Panc1 (cell line): ENCODE measurements at regions not wholly inside any gene's neighbourhood (a gene's known extent, or its start where the extent isn't known, plus 50 kb on each side); places are given as distances from the start of the nearest gene placed in this dataset.

Experiments used
- ATAC-seq: fragments of 200-7000 bp; cut with Tn5 transposase; 2 replicates; pipeline ENCODE4 v1.9.1; 2020; ENCODE audit warnings: mild to moderate bottlenecking, moderate library complexity
- BruUV-seq: library from RNA; stranded (reverse); fragments of 400-500 nt; replicated peaks from 2 replicates; lab custom pipeline; 2021; lab: Mats Ljungman, UMichigan
- CTCF ChIA-PET: fragments of 300-600 bp; sonication (Branson Sonifier 250); formaldehyde crosslinking; loops from one replicate; lab custom pipeline; 2022; ENCODE audit warnings: antibody characterized with exemption; lab: Charles Lee
- POLR2A ChIA-PET: fragments of 300-600 bp; sonication (Branson Sonifier 250); formaldehyde crosslinking; loops from one replicate; lab custom pipeline; 2022; ENCODE audit warnings: antibody characterized with exemption; lab: Charles Lee
- DNase-seq: peaks from one replicate; pipeline ENCODE4 v3.0.0-alpha.2; 2010; ENCODE audit warnings: low read depth, low spot score
- H3K27ac ChIP-seq: 2 replicates; pipeline ENCODE4 v1.5.1; 2011; ENCODE audit warnings: mild to moderate bottlenecking, low read length, inconsistent platforms
- H3K27me3 ChIP-seq: fragments of 200-500 bp; sonication (Bioruptor generic); 2 replicates; pipeline ENCODE4 v1.6.0; 2014; ENCODE audit warnings: low read length, inconsistent platforms; ENCODE audit not compliant: control insufficient read depth, insufficient read depth
- H3K36me3 ChIP-seq: fragments of 200-500 bp; sonication (Bioruptor generic); 2 replicates; pipeline ENCODE4 v1.5.1; 2014; ENCODE audit warnings: inconsistent platforms, mild to moderate bottlenecking, low read length, moderate library complexity; ENCODE audit not compliant: control insufficient read depth, insufficient read depth
- H3K4me1 ChIP-seq: 2 replicates; pipeline ENCODE4 v1.5.1; 2011; ENCODE audit warnings: inconsistent platforms, mild to moderate bottlenecking, low read length, moderate library complexity; ENCODE audit not compliant: control insufficient read depth, insufficient read depth
- H3K4me3 ChIP-seq, 2 experiments: 2 replicates each; pipeline ENCODE4 v1.5.1; 2011 to 2012; ENCODE audit warnings: low read depth in 2 of 2, low read length in 2 of 2, mild to moderate bottlenecking in 2 of 2, inconsistent platforms in 1 of 2, moderate library complexity in 1 of 2
- H3K9me3 ChIP-seq: fragments of 200-500 bp; sonication (Bioruptor generic); 2 replicates; pipeline ENCODE4 v1.5.1; 2014; ENCODE audit warnings: low read depth, mild to moderate bottlenecking, inconsistent platforms, low read length, moderate library complexity; ENCODE audit not compliant: control insufficient read depth, insufficient read depth
- POLR2AphosphoS5 ChIP-seq: IDR thresholded peaks from 2 replicates; pipeline ENCODE4 v1.6.1; 2012; ENCODE audit warnings: mild to moderate bottlenecking, low read depth, low read length, moderate library complexity
- SIN3A ChIP-seq: IDR thresholded peaks from 2 replicates; pipeline ENCODE4 v1.6.1; 2012; ENCODE audit warnings: low read depth, mild to moderate bottlenecking, low read length, moderate library complexity, borderline replicate concordance; ENCODE audit not compliant: insufficient read depth
- TCF7L2 ChIP-seq: IDR thresholded peaks from 2 replicates; pipeline ENCODE4 v1.6.1; 2011; ENCODE audit warnings: mild to moderate bottlenecking, low read depth, low read length, inconsistent platforms
- in situ Hi-C: cut with HindIII; loops from 2 replicates; pipeline ENCODE4 v1.10.0; 2016; ENCODE audit warnings: low sequenced_read_pairs, low pct_unique_long_range_greater_than_20kb
- intact Hi-C: fragments of 100-400 bp; cut with micrococcal nuclease; formaldehyde crosslinking; loops from one replicate; pipeline ENCODE4 v1.10.0; 2022; ENCODE audit not compliant: unreplicated experiment
- TF ChIP-seq, protein P1 (sequence below), 2 experiments: IDR thresholded peaks; 2 replicates each; pipeline ENCODE4 v1.6.1; 2011 to 2012; ENCODE audit warnings: low read depth in 2 of 2, control low read depth in 1 of 2, low read length in 1 of 2, mild to moderate bottlenecking in 1 of 2, moderate library complexity in 1 of 2; ENCODE audit not compliant: insufficient read depth in 1 of 2
- TF ChIP-seq, protein P2 (sequence below): fragments of 450-650 bp; IDR thresholded peaks from 2 replicates; pipeline ENCODE4 v1.5.1; 2017; ENCODE audit warnings: mild to moderate bottlenecking

DNA sequence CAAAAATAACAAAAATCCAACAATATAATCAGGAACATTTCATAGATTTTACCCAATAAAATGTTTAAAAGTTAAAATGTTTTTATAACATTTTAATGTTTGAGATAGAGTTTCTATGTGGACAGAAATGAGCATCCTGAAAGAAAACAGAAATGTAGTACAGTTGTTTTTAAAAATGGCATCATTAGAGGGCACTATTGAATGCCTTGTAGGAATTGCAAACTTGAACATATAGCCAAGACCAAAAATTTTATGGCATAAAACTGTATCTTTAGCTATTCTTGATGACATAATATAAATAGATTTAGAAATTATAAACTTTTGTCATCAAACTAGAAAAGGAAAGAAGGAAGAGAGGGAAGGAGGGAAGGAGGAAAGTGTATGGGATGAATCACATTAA, 1372.7 kb downstream of the GATA3 start:
- POLR2A ChIA-PET = no interaction called here
- Histone ChIP-seq H3K27ac (no peak overlapping the region), H3K4me3 (no peak overlapping the region), H3K4me1 (no peaks in the 10 kb centered on the region), H3K9me3 (no peaks in the 10 kb centered on the region), H3K36me3 (no peaks in the 10 kb centered on the region), H3K27me3 (no peaks in the 10 kb centered on the region)
- BruUV-seq = no TSS peak
- no peak for TF ChIP-seq TCF7L2
- TF ChIP-seq, protein P1, sequence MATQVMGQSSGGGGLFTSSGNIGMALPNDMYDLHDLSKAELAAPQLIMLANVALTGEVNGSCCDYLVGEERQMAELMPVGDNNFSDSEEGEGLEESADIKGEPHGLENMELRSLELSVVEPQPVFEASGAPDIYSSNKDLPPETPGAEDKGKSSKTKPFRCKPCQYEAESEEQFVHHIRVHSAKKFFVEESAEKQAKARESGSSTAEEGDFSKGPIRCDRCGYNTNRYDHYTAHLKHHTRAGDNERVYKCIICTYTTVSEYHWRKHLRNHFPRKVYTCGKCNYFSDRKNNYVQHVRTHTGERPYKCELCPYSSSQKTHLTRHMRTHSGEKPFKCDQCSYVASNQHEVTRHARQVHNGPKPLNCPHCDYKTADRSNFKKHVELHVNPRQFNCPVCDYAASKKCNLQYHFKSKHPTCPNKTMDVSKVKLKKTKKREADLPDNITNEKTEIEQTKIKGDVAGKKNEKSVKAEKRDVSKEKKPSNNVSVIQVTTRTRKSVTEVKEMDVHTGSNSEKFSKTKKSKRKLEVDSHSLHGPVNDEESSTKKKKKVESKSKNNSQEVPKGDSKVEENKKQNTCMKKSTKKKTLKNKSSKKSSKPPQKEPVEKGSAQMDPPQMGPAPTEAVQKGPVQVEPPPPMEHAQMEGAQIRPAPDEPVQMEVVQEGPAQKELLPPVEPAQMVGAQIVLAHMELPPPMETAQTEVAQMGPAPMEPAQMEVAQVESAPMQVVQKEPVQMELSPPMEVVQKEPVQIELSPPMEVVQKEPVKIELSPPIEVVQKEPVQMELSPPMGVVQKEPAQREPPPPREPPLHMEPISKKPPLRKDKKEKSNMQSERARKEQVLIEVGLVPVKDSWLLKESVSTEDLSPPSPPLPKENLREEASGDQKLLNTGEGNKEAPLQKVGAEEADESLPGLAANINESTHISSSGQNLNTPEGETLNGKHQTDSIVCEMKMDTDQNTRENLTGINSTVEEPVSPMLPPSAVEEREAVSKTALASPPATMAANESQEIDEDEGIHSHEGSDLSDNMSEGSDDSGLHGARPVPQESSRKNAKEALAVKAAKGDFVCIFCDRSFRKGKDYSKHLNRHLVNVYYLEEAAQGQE (IDR thresholded peaks at IDR 0.05; ENCODE audit: insufficient read depth in 1 of 2, low read depth in 2 of 2, low read length in 1 of 2) = no peak
- TF ChIP-seq SIN3A = no peak
- TF ChIP-seq POLR2AphosphoS5 = no peak
- TF ChIP-seq, protein P2, sequence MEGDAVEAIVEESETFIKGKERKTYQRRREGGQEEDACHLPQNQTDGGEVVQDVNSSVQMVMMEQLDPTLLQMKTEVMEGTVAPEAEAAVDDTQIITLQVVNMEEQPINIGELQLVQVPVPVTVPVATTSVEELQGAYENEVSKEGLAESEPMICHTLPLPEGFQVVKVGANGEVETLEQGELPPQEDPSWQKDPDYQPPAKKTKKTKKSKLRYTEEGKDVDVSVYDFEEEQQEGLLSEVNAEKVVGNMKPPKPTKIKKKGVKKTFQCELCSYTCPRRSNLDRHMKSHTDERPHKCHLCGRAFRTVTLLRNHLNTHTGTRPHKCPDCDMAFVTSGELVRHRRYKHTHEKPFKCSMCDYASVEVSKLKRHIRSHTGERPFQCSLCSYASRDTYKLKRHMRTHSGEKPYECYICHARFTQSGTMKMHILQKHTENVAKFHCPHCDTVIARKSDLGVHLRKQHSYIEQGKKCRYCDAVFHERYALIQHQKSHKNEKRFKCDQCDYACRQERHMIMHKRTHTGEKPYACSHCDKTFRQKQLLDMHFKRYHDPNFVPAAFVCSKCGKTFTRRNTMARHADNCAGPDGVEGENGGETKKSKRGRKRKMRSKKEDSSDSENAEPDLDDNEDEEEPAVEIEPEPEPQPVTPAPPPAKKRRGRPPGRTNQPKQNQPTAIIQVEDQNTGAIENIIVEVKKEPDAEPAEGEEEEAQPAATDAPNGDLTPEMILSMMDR = no peak
- in situ Hi-C loops (no loop called here), intact Hi-C loops (no loop called here)
- CTCF ChIA-PET = no interaction called here
- ATAC-seq (no peak), DNase-seq (no peak)

- in situ Hi-C loops (no loop called here), intact Hi-C loops (no loop called here)
- ATAC-seq (no peak), DNase-seq (no peak)
- BruUV-seq = no TSS peak
- TF ChIP-seq, protein P1 (IDR thresholded peaks at IDR 0.05; ENCODE audit: insufficient read depth in 1 of 2, low read depth in 2 of 2, low read length in 1 of 2) = no peak
- TF ChIP-seq, protein P2 = no peak
- TF ChIP-seq TCF7L2 (no peak), POLR2AphosphoS5 (no peak), SIN3A (no peak)
- H3K4me3 ChIP-seq = no peak overlapping the region
- H3K27ac ChIP-seq = no peak overlapping the region
- H3K4me1 ChIP-seq = no peaks in the 10 kb centered on the region
- H3K9me3 ChIP-seq = no peaks in the 10 kb centered on the region
- ChIA-PET CTCF (no interaction called here), POLR2A (no interaction called here)
- no peaks in the 10 kb centered on the region for H3K36me3 ChIP-seq
- no peaks in the 10 kb centered on the region for H3K27me3 ChIP-seq
Observed at GRCh38 chr10:9437131-9437530, 1382.6 kb downstream of the GATA3 start.
